ENCODE measurements at regions not wholly inside any gene's neighbourhood (a gene's known extent, or its start where the extent isn't known, plus 50 kb on each side); places are given as distances from the start of the nearest gene placed in this dataset.
"Not testable (repeated sequence)": the region's sequence is repeated elsewhere in the genome, so short reads cannot be mapped to it uniquely, and the experiment has no call there.

- DNase-seq = no peak
Measured at GRCh38 chr1:157202331-157202730, 64.1 kb upstream of the ETV3 start.

DNA sequence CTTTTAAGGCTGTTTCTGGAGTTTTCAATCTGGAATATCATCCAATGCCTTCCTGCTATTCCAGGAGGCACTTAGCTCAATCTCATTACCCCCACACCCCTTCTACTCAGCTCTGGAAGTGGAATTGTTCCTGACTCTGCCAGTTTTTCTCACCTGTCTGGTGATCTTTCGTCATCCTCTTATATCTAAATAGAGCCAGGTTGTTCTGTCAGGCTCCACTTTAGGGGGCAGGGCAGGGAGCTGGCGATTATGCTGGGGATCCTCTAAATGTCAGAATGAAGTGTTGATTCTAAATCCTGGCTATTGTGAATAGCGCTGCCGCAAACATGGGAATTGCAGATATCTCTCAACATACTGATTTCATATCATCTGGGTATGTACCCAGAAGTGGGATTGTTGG lies 63.6 kb upstream of the ETV3 start:
- no peak for DNase-seq

DNA sequence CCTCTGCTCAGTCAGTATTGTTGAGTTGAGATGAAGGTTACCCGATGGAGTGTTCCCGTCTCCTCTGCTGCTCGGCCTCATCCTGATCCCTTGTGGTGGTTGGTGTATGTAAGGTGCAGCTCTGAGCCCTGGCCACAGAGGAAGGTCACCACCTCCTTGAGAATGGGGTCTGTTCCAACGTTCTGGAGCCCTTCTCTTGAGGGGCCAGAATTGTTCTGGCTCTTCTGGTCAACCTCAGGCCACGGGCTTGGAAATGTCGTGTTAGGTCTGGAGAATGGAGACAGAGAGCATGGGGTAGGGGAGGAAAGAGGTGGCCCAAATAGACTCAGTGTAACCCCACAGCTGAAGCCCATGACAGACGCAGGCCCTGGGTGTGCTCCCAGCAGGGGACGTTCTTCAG lies 62.3 kb upstream of the ETV3 start:
- DNase-seq = no peak

DNA sequence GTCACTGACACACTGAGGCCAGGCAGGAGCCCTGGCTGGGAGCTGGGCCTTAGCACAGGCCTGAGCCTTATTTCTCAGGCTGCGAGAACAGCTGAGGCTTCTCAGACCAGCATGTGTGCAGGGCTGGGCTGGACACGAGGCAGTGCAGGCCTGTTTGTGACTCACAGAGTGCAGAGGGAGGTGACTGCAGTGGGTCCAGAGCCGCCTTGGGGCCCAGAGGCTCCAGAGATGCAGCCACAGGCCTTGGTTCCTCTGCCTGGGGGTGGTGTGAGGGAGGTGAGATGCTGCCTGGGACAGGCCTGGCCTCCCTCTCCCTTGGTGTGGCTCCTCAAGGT lies 61.2 kb upstream of the ETV3 start:
- no peak for DNase-seq

GRCh38 chr1:157198619-157199420 lies 60.6 kb upstream of the ETV3 start:
- DNase-seq = no peak

GRCh38 chr1:157197906-157198435 lies 59.8 kb upstream of the ETV3 start:
- no peak for DNase-seq

DNA sequence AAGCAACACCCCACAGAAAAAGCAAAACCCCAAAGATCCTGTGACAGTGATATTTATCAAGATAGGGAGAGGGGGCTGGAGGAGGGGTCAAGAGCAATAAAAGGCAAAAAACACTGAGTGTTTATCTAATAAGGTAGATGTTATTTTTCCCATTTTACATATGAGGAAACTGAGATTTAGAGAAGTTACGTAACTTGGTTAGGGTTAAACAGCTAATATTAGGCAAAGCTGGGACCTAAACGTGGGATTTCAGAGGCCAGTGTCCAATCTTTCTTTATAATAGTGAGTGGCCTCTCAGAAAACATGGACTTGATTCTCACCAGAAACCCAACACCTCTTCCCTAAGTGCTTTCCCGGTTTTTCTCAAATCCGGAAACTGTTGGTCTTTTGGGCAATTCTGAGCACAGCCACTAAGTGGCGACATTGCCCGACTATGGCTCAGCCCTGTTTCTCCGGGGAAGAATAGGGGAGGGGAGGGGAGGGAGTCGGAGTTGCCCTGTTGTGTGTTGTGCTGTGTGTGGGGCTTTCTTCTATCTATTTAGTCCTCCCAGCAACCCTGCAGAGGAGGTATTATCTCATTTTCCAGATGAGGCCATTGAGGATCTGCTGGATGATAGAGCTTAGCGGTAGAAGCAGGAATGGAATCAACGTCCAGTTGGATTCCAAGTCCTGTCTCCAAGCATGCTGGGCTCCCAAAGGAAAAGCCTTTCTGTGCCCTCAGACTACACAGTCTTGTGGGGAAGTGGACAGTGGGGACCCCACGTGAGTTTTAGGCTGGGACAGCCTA lies 58.7 kb upstream of the ETV3 start:
- not testable (repeated sequence) for DNase-seq

DNA sequence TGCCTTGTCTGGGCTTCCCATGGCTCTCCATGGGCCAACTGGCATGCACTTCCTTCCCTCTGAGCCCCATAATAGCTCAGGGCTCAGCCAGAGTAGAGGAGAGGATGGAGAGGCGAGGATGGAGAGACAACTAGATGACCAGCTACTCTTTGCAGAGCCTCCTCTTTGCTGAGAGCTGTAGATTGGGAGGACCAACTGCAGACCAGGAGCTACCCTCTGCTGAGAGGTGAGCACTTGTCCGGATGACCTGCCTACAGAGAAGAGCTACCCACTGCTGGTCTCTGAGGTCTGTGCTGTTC lies 58.0 kb upstream of the ETV3 start:
- DNase-seq = no peak

- no peak for DNase-seq
Measured at GRCh38 chr1:157195521-157196244, 57.5 kb upstream of the ETV3 start.

- DNase-seq = no peak
Measured at GRCh38 chr1:157194731-157195520, 56.7 kb upstream of the ETV3 start.

- DNase-seq = no peak
Measured at GRCh38 chr1:157193702-157194391, 55.7 kb upstream of the ETV3 start.

GRCh38 chr1:157193219-157193618 lies 55.0 kb upstream of the ETV3 start:
- no peak for DNase-seq

DNA sequence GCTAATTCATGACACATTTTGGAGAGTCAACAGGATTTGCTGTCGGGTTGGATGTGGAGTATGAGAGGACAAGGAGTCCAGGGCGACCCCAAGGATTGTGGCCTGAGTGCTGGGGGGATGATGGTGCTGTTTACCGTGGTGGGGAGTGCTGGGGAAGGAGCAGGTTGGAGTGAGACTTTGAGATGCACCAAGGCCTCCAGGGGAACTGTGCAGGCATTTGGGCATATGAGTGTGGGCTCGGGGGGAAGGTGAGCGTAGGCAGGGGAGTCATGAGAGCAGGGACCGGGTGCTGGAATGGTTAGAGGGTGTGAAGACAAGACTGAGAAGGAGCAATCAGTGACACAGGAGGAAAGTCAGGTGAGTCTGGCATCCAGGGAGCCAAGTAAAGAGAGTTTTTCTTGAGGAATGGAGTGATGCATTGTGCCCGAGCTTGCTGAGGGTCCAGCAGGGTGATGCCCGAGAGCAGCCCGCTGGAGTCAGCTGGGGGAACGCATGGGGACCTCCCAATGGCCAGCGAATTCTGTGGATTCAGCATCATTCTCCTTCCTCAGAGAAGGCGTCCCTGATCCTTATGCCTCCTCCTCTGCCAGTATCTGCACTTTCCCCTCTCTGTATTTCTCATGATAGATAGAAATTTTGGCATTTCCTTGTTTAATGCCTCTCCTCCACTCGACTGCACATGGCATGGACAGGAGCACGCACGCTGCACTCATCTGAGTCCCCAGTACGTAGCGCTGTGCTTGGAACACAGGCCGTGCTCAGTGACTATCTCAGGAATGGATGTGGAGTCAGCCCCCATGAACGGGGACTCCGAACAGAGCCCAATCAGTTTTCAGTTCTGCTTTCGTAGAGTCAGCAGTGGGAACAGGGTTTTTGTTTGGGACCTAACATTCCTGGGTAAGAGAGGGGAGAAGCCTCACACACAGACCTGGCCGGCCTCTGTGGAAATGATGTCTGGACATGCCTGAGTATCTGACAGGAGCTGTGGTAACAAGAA lies 52.1 kb upstream of the ETV3 start:
- no peak for DNase-seq

DNA sequence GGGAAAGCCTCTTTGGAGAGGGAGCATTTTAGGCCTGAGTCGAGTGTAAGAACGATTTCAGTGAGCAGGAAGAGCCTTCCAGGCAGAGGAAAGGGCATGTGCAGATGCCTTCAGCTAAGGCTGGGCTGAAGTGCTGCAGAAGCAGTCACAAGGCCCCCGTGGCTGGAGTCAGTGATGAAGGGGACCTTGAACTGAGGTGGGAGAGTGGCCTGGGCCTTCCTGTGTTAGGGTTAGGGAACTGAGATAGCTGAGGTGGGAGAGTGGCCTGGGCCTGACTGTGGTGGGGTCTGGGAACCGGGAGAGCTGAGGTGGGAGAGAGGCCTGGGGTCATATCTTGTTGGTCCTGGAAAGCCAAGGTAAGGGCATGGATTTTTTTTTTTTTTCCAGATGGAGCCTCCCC lies 50.9 kb upstream of the ETV3 start:
- no peak for DNase-seq

All from GF-D8 (cell line).